ENCODE measurements at regions not wholly inside any gene's neighbourhood (a gene's known extent, or its start where the extent isn't known, plus 50 kb on each side); places are given as distances from the start of the nearest gene placed in this dataset.

GRCh38 chr4:162268911-162269310 is 105.1 kb upstream of the FSTL5 start:
- peaks cover 18% of the 10 kb centered on the region for H3K36me3 Mint-ChIP-seq (ENCODE audit: low read depth)

DNA sequence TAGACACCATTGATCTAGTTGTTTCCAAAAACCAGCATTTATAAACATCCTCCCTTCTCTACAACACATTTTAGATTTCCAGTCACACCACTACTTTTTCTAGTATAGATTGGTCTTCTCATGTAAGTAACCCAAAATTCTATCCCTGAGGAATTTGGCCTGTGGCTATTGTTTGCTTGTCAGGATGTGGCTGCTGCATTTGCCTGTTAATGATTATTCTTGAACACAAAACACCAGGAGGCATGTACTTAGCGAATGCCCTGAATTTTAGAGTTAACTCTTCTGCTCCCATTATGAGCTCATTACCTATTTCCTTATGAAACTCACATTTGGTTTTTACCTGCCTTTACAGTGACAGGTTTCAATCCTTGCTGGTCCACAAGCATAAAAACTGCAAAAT is 102.0 kb upstream of the FSTL5 start:
- Histone ChIP-seq H3K79me2 (replicated peaks; ENCODE audit: insufficient read depth) (no peaks in the 10 kb centered on the region), H3K4me1 (ENCODE audit: insufficient read depth) (peaks cover 7% of the 10 kb centered on the region; the same call in 1 of the 2 replicates), H3F3A (replicated peaks; ENCODE audit: low read depth) (no peaks in the 10 kb centered on the region), H3K4me2 (0 out of 2 replicates have a peak overlapping the region, but pooled peaks have one; percentile 29), H3K36me3 (ENCODE audit: insufficient read depth) (peaks cover 6% of the 10 kb centered on the region; the same call in 1 of the 2 replicates), H4K20me1 (replicated peaks; ENCODE audit: insufficient read depth) (no peaks in the 10 kb centered on the region), H3K27ac (ENCODE audit: low read depth) (no peak overlapping the region), H2AFZ (no peak overlapping the region), H3K9me2 (ENCODE audit: insufficient read depth) (no peaks in the 10 kb centered on the region), H3K27me3 (ENCODE audit: insufficient read depth) (no peaks in the 10 kb centered on the region), H3K4me3 (no peak overlapping the region)
- DNase-seq (ENCODE audit: low spot score), result peak; percentile 16
- no peak overlapping the region for H3K4me3 Mint-ChIP-seq
- H3K4me1 Mint-ChIP-seq, result peaks cover 7% of the 10 kb centered on the region; the same call in 2 of the 3 replicates
- H3K9me3 Mint-ChIP-seq, result peaks cover 28% of the 10 kb centered on the region
- peaks cover 25% of the 10 kb centered on the region for H3K36me3 Mint-ChIP-seq (ENCODE audit: low read depth)
- peak overlapping the region; percentile 50; the same call in 1 of the 2 replicates for H3K27ac Mint-ChIP-seq
- H3K27me3 Mint-ChIP-seq (ENCODE audit: insufficient read depth, low read depth, poor library complexity), result no peaks in the 10 kb centered on the region
- no peak for ATAC-seq
- TF ChIP-seq NANOG (IDR thresholded peaks at IDR 0.05; ENCODE audit: borderline replicate concordance) (no peak), CREB1 (CRISPR knock-in tag; IDR thresholded peaks at IDR 0.05; ENCODE audit: low read depth) (no peak), EZH2 (IDR thresholded peaks at IDR 0.05; ENCODE audit: low read depth, unreplicated experiment) (no peak), REST (IDR thresholded peaks at IDR 0.05; ENCODE audit: unreplicated experiment) (no peak)

More at GRCh38 chr4:162268911-162269310, 105.1 kb upstream of the FSTL5 start:
- Histone ChIP-seq H3K4me2 (no peak overlapping the region), H3K4me1 (ENCODE audit: insufficient read depth) (peaks cover 7% of the 10 kb centered on the region; the same call in 1 of the 2 replicates), H2AFZ (no peak overlapping the region), H3K4me3 (no peak overlapping the region), H4K20me1 (replicated peaks; ENCODE audit: insufficient read depth) (no peaks in the 10 kb centered on the region), H3F3A (replicated peaks; ENCODE audit: low read depth) (no peaks in the 10 kb centered on the region), H3K79me2 (replicated peaks; ENCODE audit: insufficient read depth) (no peaks in the 10 kb centered on the region), H3K27ac (ENCODE audit: low read depth) (no peak overlapping the region), H3K36me3 (ENCODE audit: insufficient read depth) (peaks cover 6% of the 10 kb centered on the region; the same call in 1 of the 2 replicates), H3K27me3 (ENCODE audit: insufficient read depth) (no peaks in the 10 kb centered on the region), H3K9me2 (ENCODE audit: insufficient read depth) (no peaks in the 10 kb centered on the region)
- no peak overlapping the region for H3K27ac Mint-ChIP-seq
- ATAC-seq (no peak), DNase-seq (ENCODE audit: low spot score) (no peak)
- H3K4me3 Mint-ChIP-seq, result no peak overlapping the region
- TF ChIP-seq REST (IDR thresholded peaks at IDR 0.05; ENCODE audit: unreplicated experiment) (no peak), POLR2AphosphoS5 (IDR thresholded peaks at IDR 0.05; ENCODE audit: low read depth) (no peak)
- peaks cover 18% of the 10 kb centered on the region for H3K9me3 Mint-ChIP-seq
- no peaks in the 10 kb centered on the region for H3K27me3 Mint-ChIP-seq (ENCODE audit: insufficient read depth, low read depth, poor library complexity)
- H3K4me1 Mint-ChIP-seq, result peaks cover 7% of the 10 kb centered on the region; the same call in 2 of the 3 replicates
